Osteoblast (primary cell): ENCODE measurements at regions not wholly inside any gene's neighbourhood (a gene's known extent, or its start where the extent isn't known, plus 50 kb on each side); places are given as distances from the start of the nearest gene placed in this dataset.

Source experiments
- DNase-seq: peaks from one replicate; pipeline ENCODE4 v3.0.0; 2011; ENCODE audit warnings: low spot score, mixed read lengths; ENCODE audit not compliant: insufficient read length; ENCODE audit errors: missing footprints
- H2AFZ ChIP-seq: 2 replicates; pipeline ENCODE4 v1.6.0; 2011; ENCODE audit warnings: mild to moderate bottlenecking, low read length
- H3K27ac ChIP-seq: 2 replicates; pipeline ENCODE4 v1.5.1; 2011; ENCODE audit warnings: mild to moderate bottlenecking, low read depth, low read length, moderate library complexity
- H3K27me3 ChIP-seq: 2 replicates; pipeline ENCODE4 v1.6.0; 2012; ENCODE audit warnings: mild to moderate bottlenecking, control low read depth, inconsistent platforms, low read length, moderate library complexity; ENCODE audit not compliant: insufficient read depth
- H3K36me3 ChIP-seq: 2 replicates; pipeline ENCODE4 v1.5.1; 2011; ENCODE audit warnings: mild to moderate bottlenecking, low read length, control low read depth, moderate library complexity; ENCODE audit not compliant: insufficient read depth
- H3K4me1 ChIP-seq: 2 replicates; pipeline ENCODE4 v1.5.1; 2011; ENCODE audit warnings: mild to moderate bottlenecking, low read length, control low read depth, moderate library complexity; ENCODE audit not compliant: insufficient read depth
- H3K4me2 ChIP-seq: 2 replicates; pipeline ENCODE4 v1.6.0; 2011; ENCODE audit warnings: mild to moderate bottlenecking, low read length; ENCODE audit not compliant: insufficient read depth
- H3K4me3 ChIP-seq: fragments of 200-600 bp; sonication (generic); 3 replicates; pipeline ENCODE4 v1.5.1; 2012; ENCODE audit warnings: mild to moderate bottlenecking, low read length, inconsistent platforms; ENCODE audit not compliant: insufficient read depth
- H3K79me2 ChIP-seq: 2 replicates; pipeline ENCODE4 v1.6.0; 2012; ENCODE audit warnings: mild to moderate bottlenecking, low read length, control low read depth, inconsistent platforms; ENCODE audit not compliant: insufficient read depth
- H3K9me3 ChIP-seq: 2 replicates; pipeline ENCODE4 v1.5.1; 2011; ENCODE audit warnings: low read depth, low read length, control low read depth
- H4K20me1 ChIP-seq: 2 replicates; pipeline ENCODE4 v1.6.0; 2012; ENCODE audit warnings: mild to moderate bottlenecking, low read length, control low read depth; ENCODE audit not compliant: insufficient read depth
- TF ChIP-seq, protein P1 (sequence below): IDR thresholded peaks from 2 replicates; pipeline ENCODE4 v1.5.1; 2011; ENCODE audit warnings: mild to moderate bottlenecking, low read depth, low read length, moderate library complexity; ENCODE audit errors: extremely low read depth

DNA sequence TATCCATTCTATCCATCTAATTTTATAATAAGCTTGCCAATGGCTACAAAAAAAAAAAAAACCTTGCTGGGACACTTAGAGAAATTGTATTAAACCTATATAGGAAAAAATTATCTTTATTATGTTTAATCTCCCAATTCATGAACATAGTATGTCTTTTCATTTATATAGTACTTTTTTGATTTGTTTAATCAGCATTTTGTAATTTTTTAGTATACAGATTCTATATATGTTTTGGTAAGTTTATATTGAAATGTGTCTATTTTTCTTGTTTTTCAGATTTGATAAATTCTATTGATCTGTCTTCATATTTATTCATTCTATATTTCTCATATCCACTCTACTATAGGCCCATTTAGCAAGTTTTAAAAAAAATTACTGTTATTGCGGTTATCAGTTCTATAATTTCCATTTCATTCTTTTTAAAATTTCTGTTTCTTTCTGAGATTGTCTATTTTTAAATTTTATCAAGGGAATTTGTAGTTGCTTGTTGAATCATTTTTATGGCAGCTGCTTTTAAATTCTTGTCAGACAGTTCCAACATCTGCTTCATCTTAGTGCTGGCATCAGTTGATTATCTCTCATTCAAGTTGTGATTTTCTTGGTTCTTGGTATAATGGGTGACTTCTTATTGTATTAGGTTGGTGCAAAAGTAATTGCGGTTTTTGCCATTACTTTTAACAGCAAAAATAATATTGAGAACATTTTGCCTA is 170.1 kb upstream of the S1PR3 start:
- H3K27me3 ChIP-seq: peaks cover 17% of the 10 kb centered on the region
- H3K9me3 ChIP-seq: no peaks in the 10 kb centered on the region
- no peak overlapping the region for H2AFZ ChIP-seq
- DNase-seq: no peak
- no peaks in the 10 kb centered on the region for H3K36me3 ChIP-seq
- H4K20me1 ChIP-seq: no peaks in the 10 kb centered on the region
- peaks cover 30% of the 10 kb centered on the region for H3K4me1 ChIP-seq
- H3K79me2 ChIP-seq: no peaks in the 10 kb centered on the region
- H3K4me2 ChIP-seq: no peak overlapping the region
- no peak overlapping the region for H3K4me3 ChIP-seq
- TF ChIP-seq, protein P1, sequence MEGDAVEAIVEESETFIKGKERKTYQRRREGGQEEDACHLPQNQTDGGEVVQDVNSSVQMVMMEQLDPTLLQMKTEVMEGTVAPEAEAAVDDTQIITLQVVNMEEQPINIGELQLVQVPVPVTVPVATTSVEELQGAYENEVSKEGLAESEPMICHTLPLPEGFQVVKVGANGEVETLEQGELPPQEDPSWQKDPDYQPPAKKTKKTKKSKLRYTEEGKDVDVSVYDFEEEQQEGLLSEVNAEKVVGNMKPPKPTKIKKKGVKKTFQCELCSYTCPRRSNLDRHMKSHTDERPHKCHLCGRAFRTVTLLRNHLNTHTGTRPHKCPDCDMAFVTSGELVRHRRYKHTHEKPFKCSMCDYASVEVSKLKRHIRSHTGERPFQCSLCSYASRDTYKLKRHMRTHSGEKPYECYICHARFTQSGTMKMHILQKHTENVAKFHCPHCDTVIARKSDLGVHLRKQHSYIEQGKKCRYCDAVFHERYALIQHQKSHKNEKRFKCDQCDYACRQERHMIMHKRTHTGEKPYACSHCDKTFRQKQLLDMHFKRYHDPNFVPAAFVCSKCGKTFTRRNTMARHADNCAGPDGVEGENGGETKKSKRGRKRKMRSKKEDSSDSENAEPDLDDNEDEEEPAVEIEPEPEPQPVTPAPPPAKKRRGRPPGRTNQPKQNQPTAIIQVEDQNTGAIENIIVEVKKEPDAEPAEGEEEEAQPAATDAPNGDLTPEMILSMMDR: no peak
- no peak overlapping the region for H3K27ac ChIP-seq

GRCh38 chr9:88821746-88822106 is 169.5 kb upstream of the S1PR3 start:
- Histone ChIP-seq H3K27me3 (peaks cover 17% of the 10 kb centered on the region), H3K4me1 (peaks cover 30% of the 10 kb centered on the region), H3K4me3 (no peak overlapping the region), H3K4me2 (no peak overlapping the region), H3K36me3 (no peaks in the 10 kb centered on the region), H3K79me2 (no peaks in the 10 kb centered on the region), H2AFZ (no peak overlapping the region), H3K27ac (no peak overlapping the region), H4K20me1 (no peaks in the 10 kb centered on the region), H3K9me3 (no peaks in the 10 kb centered on the region)
- TF ChIP-seq, protein P1: no peak
- no peak for DNase-seq

DNA sequence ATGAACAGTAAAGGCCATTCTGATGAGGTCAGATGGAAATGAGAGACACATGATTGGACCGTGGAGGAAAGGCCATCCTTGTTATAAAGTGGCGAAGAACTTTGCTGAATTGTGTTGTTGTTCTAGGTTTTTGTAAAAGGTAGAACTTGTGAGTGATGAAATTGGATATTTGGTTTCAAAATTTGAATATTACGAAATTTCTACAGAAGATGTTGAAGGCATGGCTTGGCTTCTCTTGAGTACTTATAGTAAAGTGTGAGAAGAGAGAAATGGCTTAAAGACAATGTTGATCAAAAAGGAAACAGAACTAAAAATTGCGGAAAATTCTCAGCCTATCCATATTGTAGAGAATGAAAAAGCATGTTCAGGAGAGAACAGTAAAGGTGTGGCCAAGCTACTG is 166.6 kb upstream of the S1PR3 start:
- Histone ChIP-seq H3K4me1 (peaks cover 14% of the 10 kb centered on the region), H3K27me3 (peaks cover 24% of the 10 kb centered on the region), H3K9me3 (no peaks in the 10 kb centered on the region), H3K79me2 (no peaks in the 10 kb centered on the region), H3K27ac (no peak overlapping the region), H4K20me1 (no peaks in the 10 kb centered on the region), H3K4me2 (no peak overlapping the region), H2AFZ (no peak overlapping the region), H3K36me3 (no peaks in the 10 kb centered on the region), H3K4me3 (no peak overlapping the region)
- no peak for DNase-seq
- TF ChIP-seq, protein P1: no peak

- Histone ChIP-seq H2AFZ (no peak overlapping the region), H3K27ac (peak overlapping the region; percentile 12), H3K36me3 (no peaks in the 10 kb centered on the region), H3K4me1 (peaks cover 16% of the 10 kb centered on the region), H3K9me3 (no peaks in the 10 kb centered on the region), H4K20me1 (no peaks in the 10 kb centered on the region), H3K4me2 (no peak overlapping the region), H3K79me2 (no peaks in the 10 kb centered on the region), H3K4me3 (no peak overlapping the region), H3K27me3 (peaks cover 25% of the 10 kb centered on the region)
- no peak for DNase-seq
- TF ChIP-seq, protein P1: no peak
Measured at GRCh38 chr9:88826181-88826580, 165.1 kb upstream of the S1PR3 start.
